ENCODE measurements at regions not wholly inside any gene's neighbourhood (a gene's known extent, or its start where the extent isn't known, plus 50 kb on each side); places are given as distances from the start of the nearest gene placed in this dataset.

DNA sequence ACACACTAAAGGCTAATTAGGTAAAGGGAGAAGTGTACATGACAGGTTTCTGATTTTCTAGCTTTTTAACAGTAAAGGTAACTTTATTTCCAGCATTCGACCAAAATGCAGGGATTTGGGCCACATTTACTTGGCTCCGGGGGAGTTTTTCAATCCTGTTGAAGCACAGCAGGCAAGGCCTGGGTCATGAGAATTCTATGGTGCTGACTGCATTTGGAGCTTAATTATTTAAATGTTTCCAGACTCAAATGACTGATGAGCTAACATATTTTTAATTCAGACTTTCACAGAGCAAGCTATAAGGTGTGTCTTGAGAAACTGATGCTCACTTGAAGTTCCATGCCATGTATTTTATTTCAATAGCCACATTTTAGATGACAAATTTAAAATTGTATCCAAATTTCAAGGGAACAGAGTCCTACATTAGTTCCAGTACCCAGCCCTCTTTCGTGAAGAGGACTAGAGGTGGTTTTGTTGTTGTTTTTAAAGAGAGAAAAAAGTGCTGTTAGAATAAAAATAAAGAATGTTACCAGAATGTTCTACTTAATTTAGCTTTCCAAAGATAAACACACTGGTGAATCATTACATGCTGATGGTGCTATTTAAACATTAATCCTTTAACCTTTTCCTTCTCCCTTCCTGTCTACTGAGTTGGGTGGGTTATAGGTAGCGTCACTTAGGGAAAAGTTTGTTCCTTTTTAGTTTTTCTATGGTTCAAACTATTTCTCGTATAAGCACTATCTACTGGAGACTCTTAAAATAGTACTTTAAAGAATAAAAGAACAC lies 82.3 kb upstream of the PHACTR2 start:
- DNase-seq (ENCODE audit: low read depth in 2 of 3, low spot score in 2 of 3) = no peak

- no peak for DNase-seq (ENCODE audit: low read depth in 2 of 3, low spot score in 2 of 3)
Observed at GRCh38 chr6:143594647-143595046, 83.1 kb upstream of the PHACTR2 start.

- no peak for DNase-seq (ENCODE audit: low read depth in 2 of 3, low spot score in 2 of 3)
Observed at GRCh38 chr6:143592335-143592734, 80.8 kb upstream of the FUCA2 start.

DNA sequence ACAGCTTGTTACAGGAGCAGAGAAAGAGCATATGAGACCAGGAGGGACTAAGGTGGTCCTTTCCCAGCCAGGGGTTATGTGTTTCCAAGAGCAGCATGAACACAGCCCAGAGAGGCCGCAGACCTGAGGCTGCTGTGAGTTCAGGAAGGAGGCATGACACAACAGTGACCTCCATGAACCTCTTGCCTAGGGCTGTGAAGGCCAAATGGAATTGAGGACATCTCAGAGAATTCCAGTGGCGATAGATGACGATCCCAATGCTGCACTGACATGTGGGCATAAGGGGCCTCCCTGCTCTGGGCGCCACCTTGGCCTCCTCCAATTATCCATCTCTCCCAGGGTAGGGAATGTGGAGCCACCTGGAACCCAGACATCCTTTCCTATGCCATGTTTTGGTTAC lies 79.9 kb upstream of the FUCA2 start:
- no peak for DNase-seq (ENCODE audit: low read depth in 2 of 3, low spot score in 2 of 3)

- DNase-seq (ENCODE audit: low read depth in 2 of 3, low spot score in 2 of 3) = no peak
Observed at GRCh38 chr6:143589162-143589561, 77.6 kb upstream of the FUCA2 start.

DNA sequence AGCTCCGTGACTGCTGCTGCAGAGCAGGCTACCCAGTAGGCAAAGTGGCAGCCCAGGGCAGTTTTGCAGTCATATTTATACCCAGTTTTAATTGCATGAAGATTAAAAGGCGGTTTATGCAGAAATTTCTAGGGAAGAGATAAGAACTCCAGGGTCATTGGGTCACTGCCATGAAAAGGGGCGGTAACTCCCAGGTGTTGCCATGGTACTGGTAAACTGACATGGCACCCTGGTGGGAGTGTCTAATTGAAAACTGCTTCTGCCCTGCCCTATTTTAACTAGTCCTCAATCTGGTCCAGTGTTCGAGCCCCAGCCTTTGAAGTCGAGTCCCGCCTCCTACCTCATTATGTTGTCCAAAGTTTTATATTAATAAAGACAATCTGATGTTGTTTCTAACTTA lies 75.0 kb upstream of the FUCA2 start:
- DNase-seq (ENCODE audit: low read depth in 2 of 3, low spot score in 2 of 3) = no peak

DNA sequence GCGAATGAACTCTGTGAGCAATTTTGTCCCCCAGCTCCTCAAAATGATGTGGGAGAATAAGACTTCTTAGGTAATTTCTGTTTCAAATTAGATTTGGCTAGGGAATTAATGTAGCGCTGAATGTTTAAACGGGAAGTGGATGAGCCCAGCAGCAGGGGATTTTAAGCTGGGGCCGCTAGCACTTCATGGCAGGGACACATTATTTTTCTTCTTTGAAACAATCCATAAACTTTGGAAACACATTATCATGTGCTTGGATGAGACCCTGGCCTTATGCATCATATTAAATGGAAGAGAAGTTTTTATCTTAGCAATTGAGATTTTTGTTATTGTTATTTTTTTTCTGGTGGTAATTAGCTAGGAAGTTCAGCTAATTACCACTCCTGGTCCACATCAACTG lies 74.2 kb upstream of the FUCA2 start:
- no peak for DNase-seq (ENCODE audit: low read depth in 2 of 3, low spot score in 2 of 3)

GRCh38 chr6:143585241-143585640 lies 73.7 kb upstream of the FUCA2 start:
- no peak for DNase-seq (ENCODE audit: low read depth in 2 of 3, low spot score in 2 of 3)

GRCh38 chr6:143583542-143584327 lies 72.2 kb upstream of the FUCA2 start:
- no peak for DNase-seq (ENCODE audit: low read depth in 2 of 3, low spot score in 2 of 3)

DNA sequence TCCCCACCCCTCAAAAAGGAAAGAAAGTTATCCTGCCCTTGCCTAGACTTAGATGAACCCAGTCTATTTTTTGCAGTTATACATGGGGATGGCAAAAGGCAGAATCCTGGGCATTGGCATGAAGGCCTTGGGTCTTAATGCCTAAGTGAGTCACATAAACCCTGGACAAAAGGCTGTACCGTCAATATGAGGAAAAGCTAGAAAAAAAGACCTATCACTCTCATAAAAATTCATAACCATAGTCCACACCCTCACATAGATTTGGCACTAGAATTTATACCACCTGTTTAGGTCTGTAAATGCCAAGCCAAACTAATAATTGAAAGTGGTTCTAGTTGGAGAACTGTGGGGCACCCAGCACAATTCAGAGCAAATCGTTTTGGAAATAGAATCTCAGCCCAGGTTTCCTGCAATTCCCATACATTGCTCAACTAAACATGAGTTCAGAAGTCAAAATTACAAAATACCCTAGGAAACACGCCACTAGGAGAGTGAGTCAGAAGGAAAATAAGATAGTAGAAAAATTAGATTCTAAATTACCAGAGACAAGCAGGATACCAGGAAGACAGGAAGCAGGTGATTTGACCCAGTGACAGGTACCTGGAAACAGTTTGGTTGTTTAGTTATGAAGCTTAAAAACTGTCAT lies 70.4 kb upstream of the FUCA2 start:
- no peak for DNase-seq (ENCODE audit: low read depth in 2 of 3, low spot score in 2 of 3)

GRCh38 chr6:143579703-143580102 lies 68.2 kb upstream of the FUCA2 start:
- DNase-seq (ENCODE audit: low read depth in 2 of 3, low spot score in 2 of 3) = no peak

GRCh38 chr6:143578054-143578453 lies 66.5 kb upstream of the FUCA2 start:
- no peak for DNase-seq (ENCODE audit: low read depth in 2 of 3, low spot score in 2 of 3)

DNA sequence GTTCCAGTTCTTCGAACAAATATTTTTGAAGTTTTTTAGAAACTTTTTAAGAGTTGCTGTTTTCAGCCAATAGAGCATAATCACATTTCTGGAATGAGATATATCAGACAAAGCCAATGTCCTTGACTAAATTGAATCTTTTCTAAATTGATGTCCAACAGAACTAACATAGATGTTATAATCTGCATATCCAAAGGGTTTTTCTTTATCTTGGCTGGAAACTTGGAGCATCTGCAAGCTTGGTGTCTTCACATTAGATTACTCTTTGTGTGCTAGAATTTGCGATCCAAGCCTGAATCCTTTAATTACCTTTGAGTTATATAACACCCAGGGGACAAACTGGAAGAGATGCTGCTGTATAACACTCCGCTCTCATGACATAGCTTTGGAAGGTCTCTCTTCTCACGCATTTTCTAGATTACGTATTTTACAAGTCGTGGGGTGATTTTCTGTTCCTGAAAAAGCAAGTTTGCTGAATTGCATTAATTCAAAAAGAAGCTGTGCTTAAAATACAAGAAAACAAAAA lies 64.4 kb upstream of the FUCA2 start:
- DNase-seq (ENCODE audit: low read depth in 2 of 3, low spot score in 2 of 3) = no peak

- DNase-seq (ENCODE audit: low read depth in 2 of 3, low spot score in 2 of 3) = peak; percentile 46 to 84 (median 62)
Observed at GRCh38 chr6:143575440-143575839, 63.9 kb upstream of the FUCA2 start.

DNA sequence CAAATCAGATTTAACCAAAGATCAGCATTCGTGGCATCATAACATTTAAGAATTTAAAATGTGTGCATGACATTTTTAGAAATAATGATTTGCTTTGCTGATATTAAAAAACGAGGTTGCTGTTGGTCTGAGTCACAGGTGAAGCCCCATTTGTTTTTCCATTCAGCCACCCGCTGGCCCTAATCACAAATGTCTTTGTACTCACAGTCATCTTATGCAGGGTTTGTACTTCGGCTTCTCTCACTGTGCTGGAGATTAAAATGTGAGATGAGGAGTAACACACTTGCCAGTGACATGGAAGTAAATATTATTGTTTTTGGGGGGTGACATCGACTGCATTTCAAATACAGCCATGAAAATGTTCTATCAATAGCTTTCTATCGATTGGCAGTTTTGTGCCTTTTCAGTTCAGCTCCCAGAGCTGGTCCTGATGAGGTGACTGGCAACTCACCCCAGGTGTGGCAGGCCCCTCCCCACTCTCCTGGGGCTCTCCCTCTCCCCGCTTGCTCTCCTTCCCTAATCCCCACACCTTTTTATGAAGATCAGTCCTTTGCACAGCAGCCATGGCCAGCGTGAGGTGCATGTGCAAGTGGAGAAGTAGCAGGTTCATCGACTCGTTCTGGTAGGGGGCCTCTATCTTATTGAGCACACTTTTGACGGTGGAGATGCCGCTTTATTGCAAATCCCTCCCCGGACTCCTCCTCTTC lies 58.8 kb upstream of the FUCA2 start:
- no peak for DNase-seq (ENCODE audit: low read depth in 2 of 3, low spot score in 2 of 3)

GRCh38 chr6:143569040-143569439 lies 57.5 kb upstream of the FUCA2 start:
- DNase-seq (ENCODE audit: low read depth in 2 of 3, low spot score in 2 of 3) = no peak

DNA sequence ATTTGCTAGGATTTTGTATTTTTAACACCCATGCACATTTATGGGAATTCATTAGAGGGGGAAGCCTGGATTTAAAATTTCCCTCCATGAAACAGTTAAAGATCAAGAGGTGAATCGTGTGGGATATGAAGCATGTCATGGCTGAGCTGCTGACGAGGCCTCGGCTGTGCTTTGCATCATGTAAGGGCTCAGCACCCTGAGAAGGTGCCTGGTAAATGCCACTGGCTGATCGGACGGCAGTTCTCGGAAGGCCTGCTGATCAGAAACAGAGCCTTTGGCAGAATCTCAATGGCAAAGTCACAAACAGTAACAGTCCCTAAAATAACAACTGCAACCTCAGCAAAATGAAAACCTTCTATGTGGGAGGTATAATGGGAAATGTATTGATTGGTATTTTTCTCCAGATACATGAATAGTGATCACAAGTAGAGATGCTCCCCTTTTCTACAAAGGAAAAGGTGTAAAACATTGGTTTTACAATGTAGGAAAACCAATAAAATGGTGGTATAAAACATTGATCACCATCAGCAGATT lies 53.0 kb upstream of the FUCA2 start:
- DNase-seq (ENCODE audit: low read depth in 2 of 3, low spot score in 2 of 3) = no peak

GRCh38 chr6:143562143-143562542 lies 50.6 kb upstream of the FUCA2 start:
- no peak for DNase-seq (ENCODE audit: low read depth in 2 of 3, low spot score in 2 of 3)
